ENCODE measurements at regions not wholly inside any gene's neighbourhood (a gene's known extent, or its start where the extent isn't known, plus 50 kb on each side); places are given as distances from the start of the nearest gene placed in this dataset.

DNA sequence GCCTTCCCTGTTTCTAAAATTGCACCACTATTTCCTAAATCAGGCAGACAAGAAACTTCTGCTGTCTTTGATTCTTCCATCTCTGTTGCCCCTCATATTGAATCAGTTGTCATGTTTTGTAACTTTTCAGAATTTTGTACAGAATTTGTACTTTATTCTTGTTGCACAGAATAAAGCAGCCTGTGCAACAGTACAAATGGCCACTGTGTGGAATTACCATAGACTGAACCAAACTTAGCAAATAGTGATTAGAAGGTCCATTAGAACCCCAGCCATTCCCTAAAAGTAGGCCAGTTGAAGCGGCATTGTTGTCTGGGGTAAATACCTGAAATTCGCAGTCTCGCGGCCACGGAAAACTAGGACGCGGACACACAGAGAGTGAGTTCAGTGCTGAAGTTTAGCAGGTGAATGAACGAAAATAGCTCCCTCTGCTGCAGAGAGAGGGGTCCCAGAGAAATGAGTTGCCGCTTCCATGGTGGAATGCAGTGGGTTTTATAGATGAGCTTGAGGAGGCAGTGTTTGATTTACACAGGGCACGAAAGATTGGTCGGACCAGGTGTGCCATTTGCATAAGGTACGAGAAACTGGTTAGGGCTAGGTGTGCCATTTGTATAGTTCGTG lies 71.8 kb downstream of the C4orf33 start:
- Histone ChIP-seq H3K9me3 (ENCODE audit: control insufficient read depth, insufficient read depth, low read length) (no peaks in the 10 kb centered on the region), H3K36me3 (ENCODE audit: control insufficient read depth, insufficient read depth, low read length) (no peaks in the 10 kb centered on the region), H3K27ac (ENCODE audit: low read length) (no peak overlapping the region), H3K27me3 (ENCODE audit: control insufficient read depth, insufficient read depth, low read length) (no peaks in the 10 kb centered on the region), H3K4me1 (ENCODE audit: control insufficient read depth, insufficient read depth, low read length) (no peaks in the 10 kb centered on the region), H3K4me3 (ENCODE audit: low read length) (no peak overlapping the region)
- peak; percentile 16 for DNase-seq (ENCODE audit: low read depth, low spot score)
- WGBS (ENCODE audit: insufficient coverage, insufficient read length), result no CpG with 5 or more reads among the region's 13 CpGs

DNA sequence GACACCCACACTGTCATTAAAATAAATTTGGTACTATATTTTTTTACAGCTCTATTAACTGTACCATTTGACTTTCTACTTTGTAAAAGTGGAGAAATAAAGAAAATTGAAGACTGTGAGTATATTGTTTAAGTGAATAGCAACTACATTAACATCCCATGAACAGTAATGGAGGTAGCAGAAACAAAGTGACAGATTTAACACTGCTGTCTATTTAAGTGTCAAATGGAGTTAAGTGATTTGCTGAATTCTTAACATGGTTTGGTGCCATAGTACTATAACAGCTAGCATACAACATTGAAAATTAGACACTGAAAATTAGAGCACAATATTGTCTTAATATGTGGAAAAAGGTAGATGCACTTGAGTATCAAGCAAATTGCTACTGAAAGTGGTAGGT lies 76.2 kb downstream of the C4orf33 start:
- Histone ChIP-seq H3K27ac (ENCODE audit: low read length) (no peak overlapping the region), H3K4me3 (ENCODE audit: low read length) (no peak overlapping the region), H3K9me3 (ENCODE audit: control insufficient read depth, insufficient read depth, low read length) (no peaks in the 10 kb centered on the region)

GRCh38 chr4:129176864-129177263 lies 80.9 kb downstream of the C4orf33 start:
- Histone ChIP-seq H3K4me1 (ENCODE audit: control insufficient read depth, insufficient read depth, low read length) (no peaks in the 10 kb centered on the region), H3K9me3 (ENCODE audit: control insufficient read depth, insufficient read depth, low read length) (no peaks in the 10 kb centered on the region), H3K36me3 (ENCODE audit: control insufficient read depth, insufficient read depth, low read length) (no peaks in the 10 kb centered on the region), H3K27me3 (ENCODE audit: control insufficient read depth, insufficient read depth, low read length) (no peaks in the 10 kb centered on the region), H3K4me3 (ENCODE audit: low read length) (no peak overlapping the region), H3K27ac (ENCODE audit: low read length) (no peak overlapping the region)
- WGBS (ENCODE audit: insufficient coverage, insufficient read length), result no CpG with 5 or more reads among the region's 1 CpG
- DNase-seq (ENCODE audit: low read depth, low spot score), result no peak

More for the DNA sequence above, 76.2 kb downstream of the C4orf33 start:
- Histone ChIP-seq H3K27me3 (ENCODE audit: control insufficient read depth, insufficient read depth, low read length) (no peaks in the 10 kb centered on the region), H3K4me1 (ENCODE audit: control insufficient read depth, insufficient read depth, low read length) (no peaks in the 10 kb centered on the region), H3K36me3 (ENCODE audit: control insufficient read depth, insufficient read depth, low read length) (no peaks in the 10 kb centered on the region)
- no peak for DNase-seq (ENCODE audit: low read depth, low spot score)

DNA sequence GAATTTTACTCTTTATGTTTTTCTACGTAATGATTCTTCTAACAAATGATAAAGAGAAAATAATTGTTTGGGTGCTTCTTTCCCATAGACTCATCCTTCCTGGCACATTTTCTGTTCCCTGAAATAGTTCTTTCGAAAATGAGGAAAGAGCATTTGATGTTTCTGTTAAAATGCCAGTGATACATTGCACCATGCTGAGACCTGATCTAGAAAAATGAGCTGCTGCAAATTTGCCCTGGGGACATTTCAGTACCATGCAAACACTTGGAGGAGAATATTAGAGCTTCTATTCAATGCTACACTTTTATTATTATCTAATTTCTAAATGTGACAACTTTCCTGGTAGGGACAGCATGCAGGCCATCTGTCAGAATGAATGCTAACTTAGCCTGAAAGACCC lies 83.3 kb downstream of the C4orf33 start:
- WGBS (ENCODE audit: insufficient coverage, insufficient read length), result no CpG with 5 or more reads among the region's 2 CpGs

DNA sequence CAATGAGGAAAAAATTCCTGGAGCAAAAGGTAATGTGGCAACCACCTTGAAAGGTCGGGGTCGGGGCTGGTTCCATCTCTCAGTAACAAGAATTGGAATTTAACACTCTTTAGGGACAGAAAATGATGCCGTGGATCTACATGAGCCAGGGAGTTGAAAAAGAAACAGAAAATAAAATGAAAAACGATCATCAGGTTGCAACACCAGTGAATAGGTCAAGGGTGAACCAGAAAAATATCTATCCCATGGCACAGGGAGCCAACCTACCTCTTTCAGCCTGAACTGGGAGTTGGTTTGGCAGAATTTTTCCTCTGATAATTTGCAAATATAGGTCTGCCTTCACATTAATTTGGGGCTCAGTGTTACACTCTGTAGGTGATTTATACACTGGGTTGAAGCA lies 93.7 kb downstream of the C4orf33 start:
- no peak overlapping the region for H3K4me3 ChIP-seq (ENCODE audit: low read length)
- H3K4me1 ChIP-seq (ENCODE audit: control insufficient read depth, insufficient read depth, low read length), result no peaks in the 10 kb centered on the region
- DNase-seq (ENCODE audit: low read depth, low spot score), result no peak
- WGBS (ENCODE audit: insufficient coverage, insufficient read length), result no CpG with 5 or more reads among the region's 4 CpGs
- no peak overlapping the region for H3K27ac ChIP-seq (ENCODE audit: low read length)
- no peaks in the 10 kb centered on the region for H3K9me3 ChIP-seq (ENCODE audit: control insufficient read depth, insufficient read depth, low read length)
- H3K27me3 ChIP-seq (ENCODE audit: control insufficient read depth, insufficient read depth, low read length), result no peaks in the 10 kb centered on the region
- H3K36me3 ChIP-seq (ENCODE audit: control insufficient read depth, insufficient read depth, low read length), result no peaks in the 10 kb centered on the region

More for the DNA sequence above, 83.3 kb downstream of the C4orf33 start:
- Histone ChIP-seq H3K4me3 (ENCODE audit: low read length) (no peak overlapping the region), H3K27me3 (ENCODE audit: control insufficient read depth, insufficient read depth, low read length) (no peaks in the 10 kb centered on the region), H3K27ac (ENCODE audit: low read length) (no peak overlapping the region), H3K36me3 (ENCODE audit: control insufficient read depth, insufficient read depth, low read length) (no peaks in the 10 kb centered on the region), H3K4me1 (ENCODE audit: control insufficient read depth, insufficient read depth, low read length) (no peaks in the 10 kb centered on the region), H3K9me3 (ENCODE audit: control insufficient read depth, insufficient read depth, low read length) (no peaks in the 10 kb centered on the region)
- DNase-seq (ENCODE audit: low read depth, low spot score), result no peak

DNA sequence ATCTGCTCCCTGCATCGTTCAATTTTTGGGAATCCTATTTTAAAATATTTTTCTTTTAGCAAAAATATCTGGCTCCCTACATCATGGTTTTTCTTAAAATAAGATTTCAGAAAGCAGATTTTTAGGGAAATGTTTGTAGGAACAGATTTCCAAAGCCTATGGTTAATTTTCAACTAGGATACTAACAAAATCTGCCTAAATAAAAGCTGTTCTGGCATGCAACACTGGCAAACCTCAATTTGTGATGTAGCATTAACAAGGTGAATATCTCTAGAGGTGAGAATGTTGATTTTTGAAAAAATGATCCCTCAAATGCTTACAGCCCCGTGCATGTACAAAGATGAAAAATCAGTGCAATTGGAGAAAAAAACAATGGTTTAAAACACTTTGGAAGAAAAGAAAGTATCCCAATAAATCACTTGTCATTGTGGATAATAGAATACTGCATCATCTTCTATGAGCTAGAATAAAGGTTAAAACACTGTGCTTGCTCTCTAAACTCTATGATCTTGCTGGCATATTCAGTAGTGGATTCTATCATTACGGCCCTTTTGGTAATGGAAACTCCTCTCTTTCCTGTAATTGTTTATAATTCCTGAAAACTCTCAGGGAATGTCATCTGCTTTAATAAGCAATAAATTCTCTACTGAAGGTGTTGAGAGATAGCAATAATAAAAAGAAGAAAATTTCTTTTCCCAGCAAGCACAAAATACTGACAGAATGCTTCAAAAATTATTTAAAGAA lies 97.6 kb downstream of the C4orf33 start:
- Histone ChIP-seq H3K4me1 (ENCODE audit: control insufficient read depth, insufficient read depth, low read length) (no peaks in the 10 kb centered on the region), H3K9me3 (ENCODE audit: control insufficient read depth, insufficient read depth, low read length) (no peaks in the 10 kb centered on the region), H3K36me3 (ENCODE audit: control insufficient read depth, insufficient read depth, low read length) (no peaks in the 10 kb centered on the region), H3K4me3 (ENCODE audit: low read length) (no peak overlapping the region), H3K27me3 (ENCODE audit: control insufficient read depth, insufficient read depth, low read length) (no peaks in the 10 kb centered on the region), H3K27ac (ENCODE audit: low read length) (no peak overlapping the region)
- no peak for DNase-seq (ENCODE audit: low read depth, low spot score)
- WGBS (ENCODE audit: insufficient coverage, insufficient read length), result no CpG with 5 or more reads among the region's 3 CpGs

- Histone ChIP-seq H3K27me3 (ENCODE audit: control insufficient read depth, insufficient read depth, low read length) (no peaks in the 10 kb centered on the region), H3K9me3 (ENCODE audit: control insufficient read depth, insufficient read depth, low read length) (no peaks in the 10 kb centered on the region), H3K4me1 (ENCODE audit: control insufficient read depth, insufficient read depth, low read length) (no peaks in the 10 kb centered on the region), H3K27ac (ENCODE audit: low read length) (no peak overlapping the region), H3K36me3 (ENCODE audit: control insufficient read depth, insufficient read depth, low read length) (no peaks in the 10 kb centered on the region), H3K4me3 (ENCODE audit: low read length) (no peak overlapping the region)
- DNase-seq (ENCODE audit: low read depth, low spot score), result no peak
- no CpG with 5 or more reads among the region's 3 CpGs for WGBS (ENCODE audit: insufficient coverage, insufficient read length)
Observed at GRCh38 chr4:129208481-129208880, 112.5 kb downstream of the C4orf33 start.

GRCh38 chr4:129213692-129214091 lies 117.7 kb downstream of the C4orf33 start:
- no CpG with 5 or more reads among the region's 1 CpG for WGBS (ENCODE audit: insufficient coverage, insufficient read length)
- Histone ChIP-seq H3K4me3 (ENCODE audit: low read length) (no peak overlapping the region), H3K36me3 (ENCODE audit: control insufficient read depth, insufficient read depth, low read length) (no peaks in the 10 kb centered on the region), H3K4me1 (ENCODE audit: control insufficient read depth, insufficient read depth, low read length) (no peaks in the 10 kb centered on the region), H3K9me3 (ENCODE audit: control insufficient read depth, insufficient read depth, low read length) (no peaks in the 10 kb centered on the region), H3K27me3 (ENCODE audit: control insufficient read depth, insufficient read depth, low read length) (no peaks in the 10 kb centered on the region), H3K27ac (ENCODE audit: low read length) (no peak overlapping the region)
- no peak for DNase-seq (ENCODE audit: low read depth, low spot score)

DNA sequence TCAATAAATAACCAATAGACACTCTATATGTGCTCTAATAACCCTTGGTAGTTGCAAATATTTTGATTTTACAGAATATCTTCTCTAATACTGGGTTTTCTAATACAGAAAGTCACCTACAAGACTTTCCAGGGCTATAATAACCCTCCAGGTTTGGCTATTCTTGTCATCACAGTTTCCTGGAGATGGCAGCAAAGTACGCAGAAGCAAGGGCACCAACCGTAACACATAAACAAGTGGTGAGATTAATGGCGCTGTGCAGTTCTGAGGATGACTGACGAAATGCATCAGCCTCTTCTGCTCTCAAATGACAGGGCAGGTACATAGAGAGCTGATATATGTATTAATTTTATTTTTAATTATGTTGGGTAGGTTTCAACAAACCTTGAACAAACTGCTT lies 122.4 kb downstream of the C4orf33 start:
- Histone ChIP-seq H3K27ac (ENCODE audit: low read length) (no peak overlapping the region), H3K4me1 (ENCODE audit: control insufficient read depth, insufficient read depth, low read length) (no peaks in the 10 kb centered on the region), H3K36me3 (ENCODE audit: control insufficient read depth, insufficient read depth, low read length) (no peaks in the 10 kb centered on the region), H3K9me3 (ENCODE audit: control insufficient read depth, insufficient read depth, low read length) (no peaks in the 10 kb centered on the region), H3K27me3 (ENCODE audit: control insufficient read depth, insufficient read depth, low read length) (no peaks in the 10 kb centered on the region), H3K4me3 (ENCODE audit: low read length) (no peak overlapping the region)
- WGBS (ENCODE audit: insufficient coverage, insufficient read length), result no CpG with 5 or more reads among the region's 4 CpGs
- peak; percentile 2 for DNase-seq (ENCODE audit: low read depth, low spot score)

DNA sequence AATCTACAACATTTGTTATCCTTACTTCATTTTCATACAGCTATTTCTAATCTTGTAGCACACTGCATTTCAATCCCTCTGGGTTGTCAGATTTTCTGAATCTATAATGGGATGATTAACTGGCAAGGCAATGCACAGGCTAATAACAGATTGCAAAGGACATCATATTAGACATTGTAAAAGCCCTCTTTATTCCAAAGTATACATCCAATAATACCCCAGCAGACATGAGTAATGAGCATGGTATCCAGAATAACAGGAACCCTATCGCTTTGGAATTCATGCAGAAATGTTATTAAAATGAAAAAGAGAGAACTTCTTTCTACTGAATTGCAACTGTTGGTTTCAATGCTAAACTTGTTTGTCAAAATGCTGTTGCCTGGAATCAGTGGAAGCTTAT lies 122.9 kb downstream of the C4orf33 start:
- WGBS (ENCODE audit: insufficient coverage, insufficient read length), result no CpG with 5 or more reads among the region's 1 CpG
- no peak for DNase-seq (ENCODE audit: low read depth, low spot score)
- Histone ChIP-seq H3K27ac (ENCODE audit: low read length) (no peak overlapping the region), H3K4me1 (ENCODE audit: control insufficient read depth, insufficient read depth, low read length) (no peaks in the 10 kb centered on the region), H3K27me3 (ENCODE audit: control insufficient read depth, insufficient read depth, low read length) (no peaks in the 10 kb centered on the region), H3K9me3 (ENCODE audit: control insufficient read depth, insufficient read depth, low read length) (no peaks in the 10 kb centered on the region), H3K36me3 (ENCODE audit: control insufficient read depth, insufficient read depth, low read length) (no peaks in the 10 kb centered on the region), H3K4me3 (ENCODE audit: low read length) (no peak overlapping the region)

GRCh38 chr4:129220254-129220653 lies 124.3 kb downstream of the C4orf33 start:
- WGBS (ENCODE audit: insufficient coverage, insufficient read length), result no CpG with 5 or more reads among the region's 1 CpG
- no peaks in the 10 kb centered on the region for H3K4me1 ChIP-seq (ENCODE audit: control insufficient read depth, insufficient read depth, low read length)
- DNase-seq (ENCODE audit: low read depth, low spot score), result no peak
- H3K36me3 ChIP-seq (ENCODE audit: control insufficient read depth, insufficient read depth, low read length), result no peaks in the 10 kb centered on the region
- no peaks in the 10 kb centered on the region for H3K27me3 ChIP-seq (ENCODE audit: control insufficient read depth, insufficient read depth, low read length)
- H3K27ac ChIP-seq (ENCODE audit: low read length), result no peak overlapping the region
- H3K4me3 ChIP-seq (ENCODE audit: low read length), result no peak overlapping the region
- no peaks in the 10 kb centered on the region for H3K9me3 ChIP-seq (ENCODE audit: control insufficient read depth, insufficient read depth, low read length)

Measured in iPS DF 6.9 (cell line).